H1 (cell line): ENCODE measurements at regions not wholly inside any gene's neighbourhood (a gene's known extent, or its start where the extent isn't known, plus 50 kb on each side); places are given as distances from the start of the nearest gene placed in this dataset.

Experiments used
- ATF3 ChIP-seq: IDR thresholded peaks from 2 replicates; pipeline ENCODE4 v1.6.1; 2011; ENCODE audit warnings: low read depth, mild to moderate bottlenecking, low read length; ENCODE audit not compliant: insufficient read depth
- CREB1 ChIP-seq: IDR thresholded peaks from 2 replicates; pipeline ENCODE4 v1.6.1; 2012; ENCODE audit warnings: inconsistent platforms
- EGR1 ChIP-seq: IDR thresholded peaks from 2 replicates; pipeline ENCODE4 v1.6.1; 2011; ENCODE audit warnings: low read depth, low read length, borderline replicate concordance
- GTF2F1 ChIP-seq: IDR thresholded peaks from 2 replicates; pipeline ENCODE4 v1.6.1; 2012; ENCODE audit warnings: low read depth, low read length, improper control_type of control experiment, borderline replicate concordance
- JUN ChIP-seq: IDR thresholded peaks from 2 replicates; pipeline ENCODE4 v1.6.1; 2011; ENCODE audit warnings: low read depth, mild to moderate bottlenecking, improper control_type of control experiment, low read length
- RAD21 ChIP-seq, 2 experiments: IDR thresholded peaks in 1 of 2; conservative IDR thresholded peaks in 1 of 2; 2 replicates each; pipeline ENCODE4 v1.6.1; 2011; ENCODE audit warnings: low read depth in 2 of 2, low read length in 2 of 2, improper control_type of control experiment in 1 of 2, inconsistent platforms in 1 of 2, mild to moderate bottlenecking in 1 of 2, moderate library complexity in 1 of 2
- TF ChIP-seq, protein P1 (sequence below), 3 experiments: IDR thresholded peaks; 1 replicate in 2 of 3; 2 replicates in 1 of 3; pipeline versions ENCODE4 v1.5.1 to v1.6.1; 2011; ENCODE audit warnings: low read length in 3 of 3, mild to moderate bottlenecking in 3 of 3, inconsistent platforms in 2 of 3, low read depth in 1 of 3, moderate library complexity in 1 of 3; ENCODE audit not compliant: insufficient read depth in 1 of 3; ENCODE audit errors: control extremely low read depth in 1 of 3

DNA sequence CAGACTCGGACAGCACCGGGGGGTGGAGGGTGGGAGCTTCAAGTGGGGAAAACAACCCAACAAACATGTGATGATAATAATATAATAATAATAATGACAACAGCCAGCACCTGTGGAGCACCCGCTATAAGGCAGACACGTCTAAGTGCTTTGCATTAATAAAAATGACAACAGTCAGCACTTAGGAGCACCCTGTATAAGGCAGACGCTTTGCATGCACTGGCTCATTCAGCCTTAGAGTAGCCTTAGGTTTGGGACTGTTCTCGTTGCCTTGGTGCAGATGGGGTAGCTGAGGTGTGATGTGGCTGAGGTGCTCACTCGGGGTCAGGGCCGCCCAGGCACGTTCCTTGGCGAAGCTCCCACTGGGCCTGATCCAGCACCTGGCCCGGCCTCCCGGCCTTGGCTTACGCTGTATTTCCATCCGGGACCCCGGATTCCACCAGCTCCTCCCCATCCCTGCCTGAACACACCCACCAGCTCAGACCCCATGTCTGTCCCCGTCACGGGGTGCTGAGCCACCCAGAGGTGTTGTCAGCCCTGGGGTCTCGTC, 144.0 kb upstream of the CIBAR2 start:
- TF ChIP-seq, protein P1, sequence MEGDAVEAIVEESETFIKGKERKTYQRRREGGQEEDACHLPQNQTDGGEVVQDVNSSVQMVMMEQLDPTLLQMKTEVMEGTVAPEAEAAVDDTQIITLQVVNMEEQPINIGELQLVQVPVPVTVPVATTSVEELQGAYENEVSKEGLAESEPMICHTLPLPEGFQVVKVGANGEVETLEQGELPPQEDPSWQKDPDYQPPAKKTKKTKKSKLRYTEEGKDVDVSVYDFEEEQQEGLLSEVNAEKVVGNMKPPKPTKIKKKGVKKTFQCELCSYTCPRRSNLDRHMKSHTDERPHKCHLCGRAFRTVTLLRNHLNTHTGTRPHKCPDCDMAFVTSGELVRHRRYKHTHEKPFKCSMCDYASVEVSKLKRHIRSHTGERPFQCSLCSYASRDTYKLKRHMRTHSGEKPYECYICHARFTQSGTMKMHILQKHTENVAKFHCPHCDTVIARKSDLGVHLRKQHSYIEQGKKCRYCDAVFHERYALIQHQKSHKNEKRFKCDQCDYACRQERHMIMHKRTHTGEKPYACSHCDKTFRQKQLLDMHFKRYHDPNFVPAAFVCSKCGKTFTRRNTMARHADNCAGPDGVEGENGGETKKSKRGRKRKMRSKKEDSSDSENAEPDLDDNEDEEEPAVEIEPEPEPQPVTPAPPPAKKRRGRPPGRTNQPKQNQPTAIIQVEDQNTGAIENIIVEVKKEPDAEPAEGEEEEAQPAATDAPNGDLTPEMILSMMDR (IDR thresholded peaks at IDR 0.05; ENCODE audit: control extremely low read depth in 1 of 3, insufficient read depth in 1 of 3, low read depth in 1 of 3, low read length in 3 of 3): no peak
- TF ChIP-seq EGR1 (no peak), RAD21 (IDR thresholded peaks at IDR 0.05 in 1 of 2, conservative IDR thresholded peaks at IDR 0.05 in 1 of 2; ENCODE audit: low read depth in 2 of 2, low read length in 2 of 2) (no peak), GTF2F1 (no peak), ATF3 (no peak), JUN (no peak), CREB1 (no peak)
